ENCODE measurements at regions not wholly inside any gene's neighbourhood (a gene's known extent, or its start where the extent isn't known, plus 50 kb on each side); places are given as distances from the start of the nearest gene placed in this dataset.
A peak's percentile ranks its signal among the peaks of the same experiment; 100 is the strongest.

DNA sequence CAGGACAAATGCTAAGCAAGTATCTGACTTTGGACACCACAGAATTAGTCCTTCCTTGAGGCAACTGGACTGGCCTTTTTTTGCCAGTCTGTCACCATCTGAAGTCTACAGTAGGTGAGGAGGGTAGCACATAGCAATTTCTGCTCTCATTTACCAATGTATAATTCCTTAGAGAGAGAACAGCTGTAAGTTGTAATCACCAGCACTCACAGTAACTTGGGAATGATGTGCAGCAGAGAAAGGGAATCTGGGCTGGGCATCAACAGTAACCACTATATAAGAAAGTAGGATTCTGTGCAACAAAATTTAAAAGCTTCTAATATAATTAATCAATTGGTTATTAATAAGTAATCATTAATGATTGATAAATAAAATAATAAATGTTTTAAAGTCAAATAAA is 86.3 kb upstream of the FAT3 start:
- H3K9me3 ChIP-seq: no peaks in the 10 kb centered on the region
- no peak for TF ChIP-seq POLR2A (IDR thresholded peaks at IDR 0.05)
- TF ChIP-seq, protein P1, sequence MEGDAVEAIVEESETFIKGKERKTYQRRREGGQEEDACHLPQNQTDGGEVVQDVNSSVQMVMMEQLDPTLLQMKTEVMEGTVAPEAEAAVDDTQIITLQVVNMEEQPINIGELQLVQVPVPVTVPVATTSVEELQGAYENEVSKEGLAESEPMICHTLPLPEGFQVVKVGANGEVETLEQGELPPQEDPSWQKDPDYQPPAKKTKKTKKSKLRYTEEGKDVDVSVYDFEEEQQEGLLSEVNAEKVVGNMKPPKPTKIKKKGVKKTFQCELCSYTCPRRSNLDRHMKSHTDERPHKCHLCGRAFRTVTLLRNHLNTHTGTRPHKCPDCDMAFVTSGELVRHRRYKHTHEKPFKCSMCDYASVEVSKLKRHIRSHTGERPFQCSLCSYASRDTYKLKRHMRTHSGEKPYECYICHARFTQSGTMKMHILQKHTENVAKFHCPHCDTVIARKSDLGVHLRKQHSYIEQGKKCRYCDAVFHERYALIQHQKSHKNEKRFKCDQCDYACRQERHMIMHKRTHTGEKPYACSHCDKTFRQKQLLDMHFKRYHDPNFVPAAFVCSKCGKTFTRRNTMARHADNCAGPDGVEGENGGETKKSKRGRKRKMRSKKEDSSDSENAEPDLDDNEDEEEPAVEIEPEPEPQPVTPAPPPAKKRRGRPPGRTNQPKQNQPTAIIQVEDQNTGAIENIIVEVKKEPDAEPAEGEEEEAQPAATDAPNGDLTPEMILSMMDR (IDR thresholded peaks at IDR 0.05): no peak
- no peak overlapping the region for H3K4me3 ChIP-seq
- intact Hi-C loops (cut with DNase I): no loop called here
- ATAC-seq (no peak), DNase-seq (no peak)
- no peaks in the 10 kb centered on the region for H3K36me3 ChIP-seq
- peaks cover 0 to 16% of the 10 kb centered on the region in 2 donors for H3K27me3 ChIP-seq
- no peak overlapping the region for H3K27ac ChIP-seq
- peaks cover 0 to 19% (median 6%) of the 10 kb centered on the region in 4 donors for H3K4me1 ChIP-seq

DNA sequence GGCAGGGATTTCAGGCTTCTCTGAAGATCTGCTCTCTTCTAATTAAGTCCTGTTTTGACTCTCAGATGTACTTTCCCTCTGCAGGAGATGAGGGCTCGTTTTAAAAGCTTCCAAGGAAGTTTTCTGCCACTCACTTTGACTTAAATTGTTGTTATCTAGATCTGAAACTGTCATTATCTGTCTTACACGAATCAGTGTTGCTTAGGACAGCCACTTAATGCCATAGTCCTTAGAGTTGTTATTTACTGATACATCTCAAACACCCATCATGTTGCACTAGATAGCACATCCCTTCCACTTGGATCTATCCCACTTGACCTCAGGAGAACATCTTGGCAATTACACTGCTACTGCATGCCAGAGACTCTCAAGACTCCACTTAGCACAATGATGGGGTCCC is 86.9 kb upstream of the FAT3 start:
- Histone ChIP-seq H3K4me3 (no peak overlapping the region), H3K36me3 (no peaks in the 10 kb centered on the region), H3K4me1 (peaks cover 0 to 19% (median 6%) of the 10 kb centered on the region in 4 donors), H3K27ac (no peak overlapping the region), H3K27me3 (peaks cover 0 to 17% of the 10 kb centered on the region in 2 donors), H3K9me3 (no peaks in the 10 kb centered on the region)
- ATAC-seq: no peak
- 34% methylated on average over 2 of the region's 2 CpGs for WGBS (ENCODE audit: insufficient coverage, low coverage, low lambda C conversion rate, missing lambda C conversion rate)
- intact Hi-C loops (cut with DNase I): no loop called here
- TF ChIP-seq, protein P1 (IDR thresholded peaks at IDR 0.05): no peak
- no peak for TF ChIP-seq POLR2A (IDR thresholded peaks at IDR 0.05)
- DNase-seq: no peak

DNA sequence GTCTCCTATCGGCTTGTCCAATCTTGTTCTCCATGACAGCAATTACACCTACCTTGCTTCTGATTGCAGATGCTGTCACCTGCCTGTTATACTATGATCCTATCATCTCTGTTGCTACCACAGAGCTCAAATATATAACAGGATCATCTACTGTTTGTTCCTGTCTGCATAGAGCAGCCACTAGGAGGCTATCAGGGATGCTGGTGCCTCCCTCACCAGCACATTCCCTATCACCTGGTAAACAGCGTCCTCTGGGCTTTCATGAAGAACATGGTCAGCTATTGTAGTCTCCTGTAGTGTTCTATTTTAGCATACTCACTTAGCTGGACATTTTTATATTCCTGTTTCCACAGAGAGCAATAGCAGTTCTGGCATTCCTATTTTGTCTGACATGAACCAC is 87.8 kb upstream of the FAT3 start:
- 56% methylated on average over 2 of the region's 2 CpGs for WGBS (ENCODE audit: insufficient coverage, low coverage, low lambda C conversion rate, missing lambda C conversion rate)
- peak in 2 of 4 donors; percentile 34 to 42 for ATAC-seq
- H3K27ac ChIP-seq: no peak overlapping the region

DNA sequence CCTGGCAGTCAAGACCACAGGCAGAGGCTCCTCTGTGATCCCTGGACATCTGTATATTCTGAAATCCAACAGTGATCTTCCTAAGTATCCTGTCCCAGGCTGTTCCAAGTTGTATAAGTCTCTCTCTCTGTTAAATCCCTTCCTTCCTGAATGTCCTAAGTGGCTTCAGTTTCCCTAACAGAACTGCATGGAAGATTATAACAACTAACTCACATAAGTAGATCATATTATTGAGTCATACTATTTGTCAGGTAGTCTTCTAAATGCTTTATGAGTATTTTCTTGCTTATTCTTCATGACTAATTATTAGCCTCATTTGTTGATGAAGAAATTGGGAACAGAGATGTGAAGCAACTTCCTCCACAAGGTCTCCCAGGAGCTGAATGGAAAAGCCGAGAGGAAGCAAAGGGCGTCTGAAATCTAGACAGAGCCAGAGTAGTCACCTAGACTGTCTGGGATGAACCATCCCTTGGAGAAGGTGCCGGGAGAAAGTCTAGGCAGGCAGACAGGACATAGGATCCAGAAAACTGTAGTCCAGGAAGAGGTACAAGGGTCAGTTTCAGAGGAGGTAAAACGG is 93.2 kb upstream of the FAT3 start:
- ATAC-seq: no peak
- 23% methylated on average over 4 of the region's 4 CpGs for WGBS (ENCODE audit: insufficient coverage, low coverage, low lambda C conversion rate, missing lambda C conversion rate)

More for the DNA sequence above, 87.8 kb upstream of the FAT3 start:
- no peak overlapping the region for H3K4me3 ChIP-seq
- H3K9me3 ChIP-seq: no peaks in the 10 kb centered on the region
- intact Hi-C loops (cut with DNase I): no loop called here
- DNase-seq: no peak
- H3K27me3 ChIP-seq: peaks cover 0 to 17% of the 10 kb centered on the region in 2 donors
- no peaks in the 10 kb centered on the region for H3K36me3 ChIP-seq
- peaks cover 0 to 17% (median 6%) of the 10 kb centered on the region in 4 donors for H3K4me1 ChIP-seq
- TF ChIP-seq POLR2A (IDR thresholded peaks at IDR 0.05): no peak
- TF ChIP-seq, protein P1 (IDR thresholded peaks at IDR 0.05): peak in 2 of 4 donors; percentile 21 to 24

More for the DNA sequence above, 93.2 kb upstream of the FAT3 start:
- Histone ChIP-seq H3K4me3 (no peak overlapping the region), H3K27me3 (peaks cover 0 to 6% of the 10 kb centered on the region in 2 donors), H3K9me3 (no peaks in the 10 kb centered on the region), H3K36me3 (no peaks in the 10 kb centered on the region), H3K27ac (no peak overlapping the region), H3K4me1 (no peaks in the 10 kb centered on the region)
- TF ChIP-seq POLR2A (IDR thresholded peaks at IDR 0.05): no peak
- TF ChIP-seq, protein P1 (IDR thresholded peaks at IDR 0.05): no peak
- intact Hi-C loops (cut with DNase I): no loop called here
- DNase-seq: no peak
